HG03159 (cell line): ENCODE measurements at regions not wholly inside any gene's neighbourhood (a gene's known extent, or its start where the extent isn't known, plus 50 kb on each side); places are given as distances from the start of the nearest gene placed in this dataset.
A peak's percentile ranks its signal among the peaks of the same experiment; 100 is the strongest.
"Not testable (repeated sequence)": the region's sequence is repeated elsewhere in the genome, so short reads cannot be mapped to it uniquely, and the experiment has no call there.

Experiments used
- ATAC-seq: cut with Tn5 transposase; IDR thresholded peaks from one replicate; pipeline ENCODE4 v1.9.1; 2021; ENCODE audit warnings: mild to moderate bottlenecking, moderate library complexity; ENCODE audit not compliant: unreplicated experiment

DNA sequence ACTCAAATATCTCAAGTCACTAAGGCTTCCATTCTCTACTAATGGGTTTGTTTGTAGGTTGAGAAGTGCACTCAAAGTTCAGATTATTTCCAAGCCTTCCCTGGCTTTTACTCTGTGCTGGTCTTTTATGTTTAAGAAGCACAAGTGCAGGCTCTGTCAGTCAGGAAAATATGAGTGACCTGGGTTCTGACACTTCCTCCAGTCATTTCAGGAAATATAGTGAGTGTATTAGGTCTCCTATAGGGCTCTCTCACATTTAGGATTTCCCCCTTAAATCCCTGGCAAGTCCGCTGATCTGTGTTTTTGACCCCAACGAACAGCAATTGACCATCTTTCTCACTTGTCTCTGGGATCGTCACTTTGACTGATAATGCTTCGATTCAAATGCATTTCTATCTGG lies 210.2 kb downstream of the ARPP21 start:
- ATAC-seq: no peak

DNA sequence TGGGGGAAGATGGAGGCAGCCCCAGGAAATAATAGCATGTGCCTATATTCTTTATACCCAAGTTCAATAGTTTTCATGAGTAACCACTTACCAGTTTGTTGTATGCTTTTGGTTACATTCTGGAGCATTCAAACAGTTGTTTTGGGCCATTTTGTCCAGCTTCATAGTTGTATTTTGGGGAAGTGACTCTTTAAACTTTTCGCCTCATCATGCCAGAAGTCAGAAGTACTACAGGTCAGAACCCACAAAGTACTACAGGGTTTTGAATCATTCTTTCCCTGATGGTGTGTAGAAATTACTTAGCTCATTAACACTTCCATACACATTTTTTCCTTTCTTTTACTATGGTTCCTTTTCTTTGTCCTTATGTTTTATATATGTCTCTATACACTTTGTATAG lies 210.6 kb downstream of the ARPP21 start:
- no peak for ATAC-seq

DNA sequence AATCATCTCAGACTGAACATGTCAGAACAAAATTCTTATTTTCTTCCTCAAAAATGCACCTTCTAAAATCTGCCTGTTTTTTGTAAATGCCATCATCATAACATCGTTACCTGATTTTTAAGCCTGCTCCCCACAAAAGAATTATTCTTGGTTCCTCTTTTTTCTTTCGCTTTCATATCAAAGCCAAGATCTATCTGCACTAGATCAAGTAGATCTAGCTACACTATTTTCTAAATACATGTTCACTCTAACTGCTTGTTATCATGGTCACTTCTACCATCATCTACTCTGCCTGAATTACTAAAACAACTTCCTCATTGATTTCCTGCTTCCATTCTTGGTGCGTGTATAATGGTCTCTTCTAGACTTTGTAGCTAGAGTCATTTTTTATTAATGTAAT lies 217.7 kb downstream of the ARPP21 start:
- ATAC-seq: peak; percentile 98

DNA sequence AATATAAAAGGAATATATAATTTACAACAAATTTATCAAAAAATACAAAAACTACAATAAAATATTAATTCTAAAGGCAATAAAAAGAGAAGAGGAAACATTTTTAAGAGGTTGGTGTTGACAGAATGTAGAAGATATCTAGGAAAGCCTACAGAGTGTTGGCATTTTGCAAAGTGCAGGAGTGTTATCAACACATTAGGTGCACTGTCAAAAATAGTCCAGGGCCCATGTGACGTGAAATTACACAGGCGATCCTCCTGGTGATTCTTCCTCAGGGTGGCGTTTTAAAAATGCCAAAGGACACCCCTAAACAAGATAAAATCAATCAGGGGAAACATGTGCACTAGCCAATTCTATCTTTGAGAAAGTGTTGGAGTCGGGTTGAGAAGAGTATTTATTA lies 222.7 kb downstream of the ARPP21 start:
- ATAC-seq: no peak

DNA sequence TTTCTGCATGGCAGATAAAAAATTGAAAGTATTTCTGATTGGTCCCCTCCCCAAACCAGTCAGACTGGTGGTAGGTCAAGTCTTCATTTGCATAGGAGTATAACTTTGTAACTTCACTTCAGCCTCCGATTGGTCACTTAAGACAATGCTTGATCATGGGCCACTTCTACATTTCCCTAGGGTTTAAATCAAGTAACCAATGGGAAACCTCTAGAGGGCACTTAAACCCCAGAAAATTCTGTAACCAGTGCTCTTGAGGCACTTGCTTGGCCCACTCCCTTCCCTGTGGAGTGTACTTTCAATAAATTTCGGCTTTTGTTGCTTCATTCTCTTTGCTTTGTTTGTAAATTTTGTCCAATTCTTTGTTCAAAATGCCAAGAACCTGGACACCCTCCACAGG lies 225.5 kb downstream of the ARPP21 start:
- ATAC-seq: no peak

DNA sequence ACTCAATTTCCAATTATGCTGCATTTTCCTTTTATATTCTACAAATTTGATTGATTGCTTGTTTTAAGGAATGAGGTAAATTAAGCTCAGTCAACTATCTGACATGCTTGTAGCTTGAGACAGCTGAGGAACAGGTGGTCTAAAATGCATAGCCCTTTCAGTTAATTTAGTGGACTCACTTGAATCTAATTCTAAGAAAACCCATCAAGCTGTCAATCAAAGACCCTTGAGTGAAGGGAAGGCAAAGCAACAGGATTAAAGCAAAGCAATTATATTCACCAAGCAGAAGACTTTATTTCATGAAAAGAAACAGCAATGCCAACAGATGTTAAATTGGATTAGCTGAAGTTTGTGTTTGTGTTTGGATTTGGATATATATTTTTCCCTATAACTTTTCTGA lies 228.5 kb downstream of the ARPP21 start:
- ATAC-seq: no peak

DNA sequence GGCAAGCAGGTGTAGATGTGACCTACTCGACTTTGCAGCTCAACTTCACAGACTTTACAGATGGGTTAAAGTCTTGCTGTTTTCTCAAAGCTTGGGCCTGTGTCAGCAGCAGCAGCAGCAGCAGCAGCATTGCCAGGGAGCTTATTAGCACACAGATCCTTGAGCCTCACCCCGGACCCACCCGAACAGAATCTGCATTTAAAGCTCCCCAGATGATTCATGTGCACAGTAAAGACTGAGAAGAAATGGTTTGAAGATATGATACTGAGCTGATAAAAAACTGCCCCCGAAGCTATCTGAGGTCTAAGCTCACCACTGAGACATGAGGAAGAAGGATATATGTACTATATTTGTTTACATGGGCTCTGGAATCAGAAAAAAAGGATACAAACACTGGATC lies 231.7 kb downstream of the ARPP21 start:
- ATAC-seq: no peak

DNA sequence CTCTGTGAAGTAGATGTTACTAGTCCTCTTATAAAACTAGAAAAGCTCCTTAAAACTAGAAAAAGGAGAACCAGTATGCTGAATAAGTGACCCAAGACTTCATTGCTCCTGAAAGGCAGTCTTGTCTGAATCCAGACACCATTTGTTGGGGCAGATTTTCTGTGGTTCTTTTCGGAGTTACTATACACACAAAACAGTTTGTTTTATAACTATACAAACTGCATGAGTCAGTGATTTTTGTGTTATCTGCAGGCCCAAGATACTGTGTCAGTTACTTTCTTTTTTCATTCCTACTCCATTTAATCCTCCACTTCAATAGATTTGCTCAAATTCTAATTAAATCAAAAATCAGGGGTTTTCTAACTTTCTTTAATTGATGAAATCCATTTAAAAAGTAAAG lies 244.6 kb downstream of the ARPP21 start:
- no peak for ATAC-seq

DNA sequence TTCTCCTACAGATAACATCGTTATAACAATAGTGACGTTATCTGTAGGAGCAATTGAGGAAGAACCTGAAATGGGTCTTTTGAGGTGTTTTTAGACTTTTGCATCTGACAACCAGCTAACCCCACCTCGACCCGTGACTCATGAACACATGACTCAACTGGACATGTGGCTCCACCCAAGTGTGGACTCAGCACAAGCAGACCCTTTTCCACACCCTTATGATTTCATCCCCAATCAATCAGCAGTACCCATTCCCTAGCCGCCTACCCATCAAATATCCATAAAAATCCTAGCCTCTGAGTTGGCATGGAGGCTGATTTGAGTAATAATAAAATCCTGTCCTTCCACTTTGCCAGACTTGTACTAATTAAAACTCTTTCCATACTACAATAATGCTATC lies 255.4 kb downstream of the ARPP21 start:
- ATAC-seq: no peak

DNA sequence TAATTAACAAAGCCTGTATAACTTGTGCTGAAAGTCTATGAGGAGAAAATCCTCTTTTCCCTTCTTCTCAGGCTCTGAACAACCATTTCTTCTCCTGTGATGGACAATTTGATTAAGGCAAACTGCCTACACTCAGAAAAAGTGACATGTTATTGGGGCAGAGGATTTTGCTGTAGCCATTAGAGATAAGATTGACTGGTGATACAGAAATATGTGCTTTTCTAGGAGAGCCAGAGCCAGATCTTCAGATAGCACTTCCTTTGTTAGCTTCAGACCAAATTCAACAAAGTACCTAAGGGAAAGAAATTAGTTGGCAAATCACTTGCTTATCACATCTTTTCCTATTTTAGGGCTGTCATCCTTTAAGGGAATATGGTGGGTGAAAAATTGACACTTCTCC lies 259.9 kb downstream of the ARPP21 start:
- ATAC-seq: no peak

DNA sequence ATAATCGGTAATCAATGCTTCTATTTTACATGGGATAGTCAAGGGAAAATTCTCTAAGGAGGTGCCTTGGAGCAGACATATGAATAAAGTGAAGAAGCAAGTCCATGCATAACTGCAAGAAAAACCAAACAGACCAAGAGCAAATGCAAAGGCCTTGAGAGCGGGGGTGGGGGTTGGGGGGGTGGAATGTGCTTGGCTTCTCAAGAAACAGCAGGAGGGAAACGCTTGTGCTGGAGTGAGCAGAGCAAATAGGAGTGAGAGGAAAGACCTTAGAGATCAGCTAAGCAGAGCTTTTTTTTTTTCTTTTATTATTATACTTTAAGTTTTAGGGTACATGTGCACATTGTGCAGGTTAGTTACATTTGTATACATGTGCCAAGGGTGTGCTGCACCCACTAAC lies 260.8 kb downstream of the ARPP21 start:
- no peak for ATAC-seq

DNA sequence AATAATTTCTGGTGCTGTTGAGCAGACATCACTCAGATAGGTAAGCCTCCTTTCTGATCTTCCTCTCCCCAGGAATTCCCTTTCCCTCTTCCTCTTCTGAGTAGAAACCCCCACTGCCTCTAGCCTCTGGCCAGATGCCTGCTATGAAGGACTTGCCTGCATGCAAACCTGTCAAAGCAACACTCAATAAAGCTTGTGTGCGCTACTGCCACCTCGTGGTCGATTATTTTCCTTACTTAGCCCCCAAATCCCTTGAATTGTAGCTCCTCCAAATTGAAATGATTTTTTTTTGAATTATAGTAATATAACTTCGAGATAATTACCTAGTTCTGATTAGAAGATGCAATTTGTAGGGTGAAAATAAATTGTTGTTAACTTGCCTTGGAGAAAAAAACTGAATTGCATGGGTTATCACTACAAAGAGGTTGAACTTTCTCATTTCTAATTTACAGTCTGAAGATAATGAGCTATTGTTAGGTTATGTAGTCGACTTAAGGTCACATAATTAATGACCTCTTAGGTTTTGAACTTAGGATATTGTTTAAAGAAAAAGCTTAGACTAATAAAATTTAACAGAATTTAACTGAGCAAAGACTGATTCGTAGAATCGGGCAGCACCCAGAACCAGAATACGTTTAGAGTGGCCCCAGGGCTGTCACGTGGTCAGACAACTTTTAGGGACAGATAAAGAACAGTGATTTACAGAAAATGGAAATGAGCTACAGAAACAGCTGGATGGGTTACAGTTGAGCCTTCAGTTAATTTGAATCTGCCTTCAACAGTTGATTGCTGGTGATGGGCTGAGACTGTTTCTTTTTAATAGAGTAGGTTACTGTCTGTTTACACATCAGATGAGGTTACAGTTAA lies 269.3 kb downstream of the ARPP21 start:
- peak; percentile 95 for ATAC-seq

DNA sequence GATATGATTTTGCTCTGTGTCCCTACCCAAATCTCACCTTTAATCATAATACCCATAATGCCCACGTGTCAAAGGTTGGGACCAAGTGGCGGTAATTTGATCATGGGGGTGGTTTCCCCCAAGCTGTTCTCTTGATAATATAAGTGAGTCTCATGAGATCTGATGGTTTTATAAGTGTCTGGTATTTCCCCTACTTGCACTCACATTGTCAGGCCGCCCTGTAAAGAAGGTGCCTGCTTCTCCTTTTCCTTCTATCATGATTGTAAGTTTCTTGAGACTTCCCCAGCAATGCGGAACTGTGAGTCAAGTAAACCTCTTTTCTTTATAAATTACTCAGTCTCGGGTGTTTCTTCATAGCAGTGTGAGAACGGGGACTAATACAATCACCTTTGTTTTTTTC lies 279.8 kb downstream of the ARPP21 start:
- no peak for ATAC-seq

DNA sequence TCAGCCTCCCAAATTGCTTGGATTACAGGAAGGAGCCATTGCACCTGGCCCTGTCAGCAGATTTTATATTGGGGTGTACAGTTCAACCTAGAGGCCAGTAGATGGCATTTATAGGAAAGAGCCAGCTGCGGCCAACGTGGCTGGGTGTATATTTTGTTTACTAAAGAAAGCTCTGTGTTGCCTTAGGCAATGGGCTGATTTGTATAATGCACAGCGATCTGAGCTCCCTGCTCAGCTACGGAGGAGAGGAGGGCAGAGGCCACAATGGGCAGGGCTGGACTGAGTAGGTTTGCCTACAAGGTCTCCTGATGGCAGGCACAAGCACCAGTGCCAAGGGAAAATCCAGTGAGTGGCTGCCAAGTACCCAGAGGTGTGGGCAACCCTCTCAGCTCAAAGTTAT lies 282.4 kb downstream of the ARPP21 start:
- ATAC-seq: no peak

DNA sequence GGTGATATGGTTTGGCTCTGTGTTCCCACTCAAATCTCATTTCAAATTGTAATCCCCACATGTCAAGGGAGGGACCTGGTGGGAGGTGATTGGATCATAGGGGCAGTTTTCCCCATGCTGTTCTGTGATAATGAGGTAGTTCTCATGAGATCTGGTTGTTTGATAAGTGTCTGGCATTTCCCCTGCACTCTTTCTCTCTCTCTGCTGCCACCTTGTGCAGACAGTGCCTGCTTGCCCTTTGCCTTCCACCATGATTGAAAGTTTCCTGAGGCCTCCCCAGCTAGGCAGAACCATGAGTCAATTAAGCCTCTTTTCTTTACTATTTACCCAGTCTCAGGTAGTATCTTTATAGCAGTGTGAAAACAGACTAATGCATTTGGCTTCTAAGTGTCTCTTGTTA lies 284.7 kb downstream of the ARPP21 start:
- not testable (repeated sequence) for ATAC-seq

DNA sequence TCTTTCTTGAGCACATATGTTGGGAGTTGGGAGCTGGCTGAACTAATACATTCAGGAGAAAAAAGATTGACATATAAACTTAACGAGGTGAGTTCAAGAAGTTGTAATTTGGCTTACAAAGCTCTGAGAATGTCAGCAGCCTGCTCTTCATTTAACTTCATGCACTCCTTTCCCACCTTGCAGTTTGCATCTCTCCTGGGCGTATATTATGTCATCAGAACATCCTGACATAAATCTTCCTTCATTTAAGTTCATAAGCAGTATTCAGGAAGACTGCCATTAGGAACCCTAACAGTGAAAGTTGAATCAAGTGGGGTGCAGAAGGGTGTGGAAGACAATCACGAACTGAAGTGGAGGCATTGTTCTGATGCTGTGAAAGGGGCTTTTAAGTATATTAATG lies 288.1 kb downstream of the ARPP21 start:
- ATAC-seq: no peak

DNA sequence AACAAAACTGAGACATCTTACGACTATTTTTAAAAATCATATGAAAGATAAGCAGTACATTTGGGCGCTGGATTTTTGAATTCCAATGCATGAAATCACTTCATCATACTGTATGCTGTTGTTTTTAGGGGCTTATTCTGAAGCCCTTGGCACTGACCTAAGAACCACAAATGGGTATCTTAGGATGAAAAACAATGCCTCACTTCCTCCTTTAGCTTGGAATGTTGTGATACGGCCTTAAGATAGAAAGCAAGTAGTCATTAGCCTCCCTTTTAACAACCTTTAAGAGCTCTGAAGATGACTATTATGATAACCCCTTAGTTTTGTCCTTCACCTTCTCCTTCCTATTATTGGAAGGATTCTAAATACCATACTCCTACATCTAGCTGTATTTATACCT lies 289.8 kb downstream of the ARPP21 start:
- no peak for ATAC-seq

DNA sequence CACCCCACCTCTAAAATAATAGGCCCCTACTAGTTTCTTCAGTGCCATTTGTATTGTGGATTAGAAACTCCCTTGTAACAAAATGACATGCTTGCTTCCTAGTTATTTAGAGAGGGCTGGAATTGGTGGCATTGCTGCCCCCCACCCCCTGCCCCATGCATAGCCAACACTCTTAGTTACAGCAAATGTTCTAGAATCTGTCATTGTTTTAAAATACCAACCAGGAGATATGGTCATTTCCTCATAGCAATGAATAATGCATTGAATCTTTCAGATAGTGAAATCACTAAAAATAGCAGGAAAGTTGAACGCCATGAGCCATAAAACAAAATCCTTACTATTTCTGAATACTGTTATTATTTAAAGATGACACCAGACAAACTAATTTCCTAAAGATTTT lies 292.5 kb downstream of the ARPP21 start:
- no peak for ATAC-seq

DNA sequence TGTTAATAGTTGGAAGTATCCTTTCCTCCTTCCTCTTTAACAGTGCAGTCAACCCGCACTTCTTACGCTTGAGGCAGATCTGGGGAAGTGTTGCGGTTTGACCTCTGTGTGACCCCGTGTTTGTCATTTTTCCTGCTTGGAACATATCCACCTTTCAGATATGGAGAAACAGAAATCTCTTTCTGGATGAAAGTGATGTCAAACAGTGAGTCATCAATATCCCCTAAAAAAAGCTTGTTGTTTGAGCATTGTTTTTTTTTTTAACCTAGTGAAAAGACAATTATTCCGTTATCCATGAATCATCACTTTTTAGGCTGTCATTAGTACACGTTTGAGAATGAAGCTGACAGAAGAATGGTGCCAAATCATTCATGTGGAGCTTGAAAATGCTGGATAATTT lies 293.7 kb downstream of the ARPP21 start:
- no peak for ATAC-seq

DNA sequence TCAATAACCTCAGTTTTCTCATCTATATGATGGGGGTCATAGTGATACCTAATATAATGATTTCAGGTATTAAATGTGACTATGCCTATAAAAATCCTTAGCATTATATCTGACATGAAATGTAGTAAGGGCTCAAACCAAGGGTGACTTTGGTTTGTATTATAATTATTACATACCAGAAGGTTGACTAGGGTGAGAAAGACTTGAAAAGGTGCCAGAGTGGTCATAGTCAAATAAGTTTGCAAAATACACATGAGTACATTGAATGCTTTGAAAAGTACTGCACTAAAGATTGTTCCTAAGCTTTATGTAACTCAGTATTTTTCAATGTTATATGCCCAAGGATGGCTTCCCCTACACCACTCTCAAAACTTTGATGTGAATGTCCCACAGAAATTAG lies 297.2 kb downstream of the ARPP21 start:
- ATAC-seq: no peak

DNA sequence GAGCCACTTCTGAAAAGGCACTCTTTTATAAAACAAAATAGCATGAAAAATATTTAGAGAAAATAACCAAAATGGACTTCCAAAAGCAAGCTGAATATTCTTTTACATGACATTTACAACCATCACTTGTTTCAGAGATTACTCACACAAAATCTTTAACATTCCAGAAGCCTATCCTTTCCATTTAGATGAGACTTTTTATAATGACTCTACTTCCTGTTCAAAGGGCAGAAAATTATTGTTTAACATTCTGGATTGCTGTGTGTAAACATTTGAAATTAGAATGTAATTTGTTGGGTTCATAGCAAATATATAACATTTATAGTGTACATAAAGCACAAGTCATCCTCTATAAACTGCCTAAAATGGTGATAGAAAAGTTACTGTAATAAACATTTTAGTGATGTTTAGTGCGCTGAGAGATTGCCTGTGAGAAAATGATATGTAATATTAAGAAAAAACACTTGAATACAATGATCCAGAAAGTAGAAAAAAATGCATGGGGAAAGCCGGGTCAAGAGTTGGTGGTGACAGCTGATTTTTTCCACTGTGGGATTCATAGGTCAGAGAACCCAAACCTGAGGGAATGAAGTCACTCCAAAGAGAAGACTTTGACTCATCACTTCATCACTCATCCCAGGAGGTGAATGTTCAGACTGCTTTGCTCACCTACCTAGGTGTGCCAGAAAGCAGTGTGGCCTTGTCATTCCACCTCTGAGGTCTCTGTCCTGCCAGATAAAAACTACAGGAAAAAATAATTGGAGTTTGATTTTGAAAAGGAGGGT lies 305.8 kb downstream of the ARPP21 start:
- ATAC-seq: no peak

DNA sequence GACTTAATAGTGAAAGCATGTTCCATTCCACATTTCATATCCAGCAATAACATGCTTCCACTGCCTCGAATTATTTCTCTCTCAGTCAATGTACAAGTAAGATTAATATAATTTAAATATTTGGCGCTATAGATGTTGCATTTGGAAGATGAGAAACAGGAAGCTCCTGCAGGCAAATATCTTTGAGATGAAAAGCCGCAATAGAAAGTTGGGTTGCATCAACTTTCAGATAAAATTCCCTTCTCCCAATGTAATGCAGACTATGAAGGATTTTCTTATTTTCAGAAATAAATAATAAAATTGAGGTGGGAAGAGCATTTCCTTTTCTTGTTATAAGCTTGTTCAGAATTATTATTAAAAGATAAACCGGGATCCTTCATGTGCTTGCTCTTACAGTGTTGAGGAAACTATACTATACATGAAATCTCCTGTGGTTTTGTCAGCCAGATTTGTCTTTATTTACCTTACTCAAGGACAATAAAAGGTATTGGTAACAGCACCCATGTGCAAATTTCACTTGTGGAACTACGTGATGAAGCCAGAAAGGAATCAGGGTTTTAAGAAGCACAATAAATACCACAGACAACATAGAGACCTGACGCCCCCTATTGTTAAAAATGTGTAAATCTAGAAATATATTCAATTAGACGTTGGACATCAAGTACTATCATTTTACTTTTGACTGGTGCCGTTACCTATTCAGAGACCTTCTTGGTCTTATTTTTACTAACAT lies 307.0 kb downstream of the ARPP21 start:
- peak; percentile 54 for ATAC-seq
